Right lobe of liver (tissue), 6 donors: ENCODE measurements at regions not wholly inside any gene's neighbourhood (a gene's known extent, or its start where the extent isn't known, plus 50 kb on each side); places are given as distances from the start of the nearest gene placed in this dataset.

Experiments
- ATAC-seq, 4 donors: fragments of 200-7000 bp; cut with Tn5 transposase; one replicate each; pipeline ENCODE4 v1.9.1; 2020; ENCODE audit warnings: mild to moderate bottlenecking in 4 of 4, moderate library complexity in 4 of 4
- DNase-seq, 3 donors: peaks; one replicate each; pipeline ENCODE4 v3.0.0-alpha.2; 2020
- H3K27ac ChIP-seq, 3 donors: fragments of 200-600 bp; one replicate each; pipeline ENCODE4 v1.8.0; 2022
- H3K27me3 ChIP-seq, 2 donors: fragments of 200-600 bp; one replicate each; pipeline ENCODE4 v1.8.0; 2022
- H3K36me3 ChIP-seq, 4 donors: fragments of 200-600 bp; sonication (generic) in 1 of 4; one replicate each; pipeline versions ENCODE4 v1.5.1 to v1.8.0; 2017 to 2022; ENCODE audit warnings: control low read depth in 1 of 4
- H3K4me1 ChIP-seq, 4 donors: fragments of 200-600 bp; sonication (generic) in 1 of 4; one replicate each; pipeline versions ENCODE4 v1.5.1 to v1.8.0; 2017 to 2022; ENCODE audit warnings: control low read depth in 1 of 4
- H3K4me3 ChIP-seq, 3 donors: fragments of 200-600 bp; one replicate each; pipeline ENCODE4 v1.8.0; 2022
- H3K9me3 ChIP-seq, 4 donors: fragments of 200-600 bp; sonication (generic) in 1 of 4; one replicate each; pipeline versions ENCODE4 v1.5.1 to v1.8.0; 2017 to 2022; ENCODE audit warnings: control low read depth in 1 of 4
- CTCF ChIP-seq, 4 donors: fragments of 200-600 bp in 3 of 4; fragments of 450-650 bp in 1 of 4; IDR thresholded peaks; one replicate each; pipeline versions ENCODE4 v1.5.1 to v1.8.0; 2016 to 2022; ENCODE audit warnings: antibody characterized with exemption in 4 of 4, mild to moderate bottlenecking in 2 of 4
- POLR2A ChIP-seq: fragments of 450-650 bp; IDR thresholded peaks from one replicate; pipeline ENCODE4 v1.6.1; 2017; ENCODE audit warnings: antibody characterized with exemption, mild to moderate bottlenecking
- WGBS: methylation state at CpG from one replicate; pipeline ENCODE4 v1.1.6; 2018; ENCODE audit warnings: low coverage, low lambda C conversion rate; ENCODE audit not compliant: insufficient coverage; ENCODE audit errors: missing lambda C conversion rate; 5-methylcytosine and 5-hydroxymethylcytosine counted together
- intact Hi-C, 2 donors: fragments of 100-400 bp; cut with DNase I; formaldehyde crosslinking; loops; one replicate each; pipeline versions ENCODE4 v1.11.2 to v1.14.1; 2022
- donor health status: DM: no; HTN: yes; CAD: no.
- donor health status: DM: no; HTN: no; CAD: no.
- donor health status: DM: no; HTN: no; CAD: no.
- donor health status: DM: no; HTN: yes; CAD: no.
- donor health status: DM: no; HTN: yes; CAD: no.

DNA sequence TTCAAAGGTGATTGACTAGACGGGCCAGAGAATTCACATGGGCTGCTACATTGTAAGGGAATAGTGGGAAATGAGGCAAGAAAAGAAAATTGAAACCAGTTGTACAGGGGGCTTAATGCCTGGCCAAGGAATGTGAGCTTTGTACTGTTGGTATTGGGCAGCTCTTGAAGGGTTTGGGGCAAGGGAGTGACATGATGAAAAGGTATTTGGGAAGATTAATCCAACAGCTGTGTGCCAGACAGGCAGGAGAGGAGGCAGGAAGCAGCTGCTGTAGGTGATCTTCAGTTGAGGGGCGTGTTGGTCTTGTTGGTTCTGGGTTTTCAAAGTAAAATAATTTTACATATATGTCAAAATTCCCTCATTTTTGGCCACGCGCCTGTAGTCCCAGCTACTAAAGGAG lies 384.5 kb upstream of the TENM3 start:
- Histone ChIP-seq H3K4me1 (no peaks in the 10 kb centered on the region), H3K27ac (no peak overlapping the region), H3K27me3 (no peaks in the 10 kb centered on the region), H3K9me3 (no peaks in the 10 kb centered on the region), H3K4me3 (no peak overlapping the region), H3K36me3 (no peaks in the 10 kb centered on the region)
- WGBS = 59% methylated on average over 4 of the region's 4 CpGs
- ATAC-seq (no peak), DNase-seq (no peak)
- intact Hi-C loops = no loop called here
- no peak for TF ChIP-seq POLR2A
- TF ChIP-seq CTCF (IDR thresholded peaks at IDR 0.05) = no peak

DNA sequence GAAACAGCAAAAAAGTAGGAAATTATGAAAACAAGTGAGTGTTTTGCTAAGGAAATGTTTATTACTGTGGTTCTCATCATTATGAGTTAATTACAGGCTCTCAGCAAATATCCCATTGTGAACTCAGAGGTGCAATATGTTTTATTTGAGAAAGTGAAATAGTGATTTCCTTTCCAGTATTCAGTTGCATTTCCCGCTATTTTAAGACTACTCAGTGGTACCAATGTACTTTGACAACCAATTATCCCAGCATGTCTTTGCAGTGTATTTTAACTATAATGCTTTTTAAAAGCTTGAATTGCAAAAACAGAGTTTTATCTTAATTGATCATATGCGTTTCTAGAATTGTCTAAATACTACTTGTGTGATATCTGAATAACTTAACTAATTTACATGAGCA lies 383.8 kb upstream of the TENM3 start:
- Histone ChIP-seq H3K27me3 (no peaks in the 10 kb centered on the region), H3K27ac (no peak overlapping the region), H3K36me3 (no peaks in the 10 kb centered on the region), H3K4me1 (no peaks in the 10 kb centered on the region), H3K9me3 (no peaks in the 10 kb centered on the region), H3K4me3 (no peak overlapping the region)
- 44% methylated on average over 2 of the region's 2 CpGs for WGBS
- DNase-seq (no peak), ATAC-seq (no peak)
- intact Hi-C loops = no loop called here
- TF ChIP-seq CTCF (IDR thresholded peaks at IDR 0.05) = no peak

- Histone ChIP-seq H3K27me3 (no peaks in the 10 kb centered on the region), H3K36me3 (no peaks in the 10 kb centered on the region), H3K4me1 (no peaks in the 10 kb centered on the region), H3K9me3 (no peaks in the 10 kb centered on the region), H3K4me3 (no peak overlapping the region), H3K27ac (no peak overlapping the region)
- TF ChIP-seq POLR2A (no peak), CTCF (IDR thresholded peaks at IDR 0.05) (no peak)
- ATAC-seq = no peak
- DNase-seq = no peak
- WGBS = 54% methylated on average over 6 of the region's 7 CpGs
- intact Hi-C loops = no loop called here
Measured at GRCh38 chr4:181860157-181860556, 383.0 kb upstream of the TENM3 start.

GRCh38 chr4:181860668-181861067 lies 382.5 kb upstream of the TENM3 start:
- DNase-seq = no peak
- H3K4me1 ChIP-seq = no peaks in the 10 kb centered on the region
- no peaks in the 10 kb centered on the region for H3K36me3 ChIP-seq
- WGBS = 62% methylated on average over 4 of the region's 4 CpGs
- H3K27ac ChIP-seq = no peak overlapping the region
- no peaks in the 10 kb centered on the region for H3K9me3 ChIP-seq
- TF ChIP-seq CTCF (IDR thresholded peaks at IDR 0.05) = no peak
- no peak for TF ChIP-seq POLR2A
- intact Hi-C loops = no loop called here
- no peak for ATAC-seq
- no peak overlapping the region for H3K4me3 ChIP-seq
- no peaks in the 10 kb centered on the region for H3K27me3 ChIP-seq

DNA sequence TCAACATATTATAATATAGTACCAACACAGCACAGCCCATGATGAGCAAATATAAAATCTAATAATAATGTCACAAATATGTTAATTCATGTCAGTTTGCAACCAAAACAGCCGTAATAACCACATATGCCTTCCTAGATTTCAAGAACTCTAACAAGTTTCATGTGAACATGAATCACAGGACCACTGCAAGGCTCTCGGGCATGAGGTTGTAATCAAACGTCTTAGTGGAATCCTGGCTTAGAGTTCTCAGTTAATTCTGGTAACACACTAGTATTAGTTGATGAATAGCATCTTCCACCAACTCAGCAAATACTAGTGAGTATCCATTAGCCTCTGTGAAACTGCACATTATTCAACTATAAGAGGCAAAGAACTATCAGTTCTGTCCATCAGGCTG lies 379.3 kb upstream of the TENM3 start:
- no peaks in the 10 kb centered on the region for H3K9me3 ChIP-seq
- 31% methylated on average over 3 of the region's 3 CpGs for WGBS
- no peak for TF ChIP-seq CTCF (IDR thresholded peaks at IDR 0.05)
- TF ChIP-seq POLR2A = no peak
- ATAC-seq = no peak
- intact Hi-C loops = no loop called here
- no peak overlapping the region for H3K27ac ChIP-seq
- H3K27me3 ChIP-seq = no peaks in the 10 kb centered on the region
- no peak overlapping the region for H3K4me3 ChIP-seq
- no peaks in the 10 kb centered on the region for H3K36me3 ChIP-seq
- no peaks in the 10 kb centered on the region for H3K4me1 ChIP-seq
- DNase-seq = no peak
